SK-N-SH treated with all-trans-retinoic acid at 6 μM for 48 hours (cell line): ENCODE measurements at regions not wholly inside any gene's neighbourhood (a gene's known extent, or its start where the extent isn't known, plus 50 kb on each side); places are given as distances from the start of the nearest gene placed in this dataset.

Experiments used
- ATAC-seq: fragments of 200-7000 bp; cut with Tn5 transposase; 3 replicates; pipeline ENCODE4 v1.9.1; 2020; ENCODE audit warnings: mild to moderate bottlenecking, moderate library complexity
- ARNTL ChIP-seq: fragments of 450-650 bp; formaldehyde crosslinking; IDR thresholded peaks from 2 replicates; pipeline ENCODE4 v1.5.0; 2020; ENCODE audit warnings: low read depth, mild to moderate bottlenecking, moderate library complexity, borderline replicate concordance
- BACH2 ChIP-seq: fragments of 250-450 bp; sonication (Bioruptor Pico); IDR thresholded peaks from 2 replicates; pipeline ENCODE4 v1.9.0; 2021; ENCODE audit warnings: mild to moderate bottlenecking, borderline replicate concordance
- CSDC2 ChIP-seq: fragments of 250-450 bp; sonication (Bioruptor Pico); IDR thresholded peaks from 2 replicates; pipeline ENCODE4 v1.5.0; 2020; ENCODE audit warnings: mild to moderate bottlenecking, moderate library complexity
- CSRNP3 ChIP-seq: fragments of 250-450 bp; sonication (Bioruptor Pico); IDR thresholded peaks from 2 replicates; pipeline ENCODE4 v1.5.1; 2021; ENCODE audit warnings: mild to moderate bottlenecking, moderate library complexity
- ESRRG ChIP-seq: fragments of 250-450 bp; sonication (Bioruptor Pico); IDR thresholded peaks from 2 replicates; pipeline ENCODE4 v1.6.1; 2021; ENCODE audit warnings: mild to moderate bottlenecking
- GLIS3 ChIP-seq: fragments of 250-450 bp; sonication (Bioruptor Pico); IDR thresholded peaks from 2 replicates; pipeline ENCODE4 v1.5.0; 2020; ENCODE audit warnings: mild to moderate bottlenecking, moderate library complexity
- ISL1 ChIP-seq: fragments of 250-450 bp; sonication (Bioruptor Pico); IDR thresholded peaks from 2 replicates; pipeline ENCODE4 v2.1.2; 2022; ENCODE audit warnings: mild to moderate bottlenecking, moderate library complexity
- OSR1 ChIP-seq: fragments of 250-450 bp; sonication (Bioruptor Pico); IDR thresholded peaks from 2 replicates; pipeline ENCODE4 v1.8.0; 2022; ENCODE audit warnings: moderate library complexity, mild to moderate bottlenecking, inconsistent platforms
- POU6F1 ChIP-seq: fragments of 250-450 bp; sonication (Bioruptor Pico); IDR thresholded peaks from 2 replicates; pipeline ENCODE4 v1.8.0; 2021; ENCODE audit warnings: low read depth, mild to moderate bottlenecking, moderate library complexity, borderline replicate concordance
- RARB ChIP-seq: fragments of 250-450 bp; sonication (Bioruptor Pico); IDR thresholded peaks from 2 replicates; pipeline ENCODE4 v1.8.0; 2021; ENCODE audit warnings: mild to moderate bottlenecking, moderate library complexity
- SNAI2 ChIP-seq: fragments of 250-450 bp; sonication (Bioruptor Pico); IDR thresholded peaks from 2 replicates; pipeline ENCODE4 v1.5.0; 2020; ENCODE audit warnings: mild to moderate bottlenecking, moderate library complexity
- TCF4 ChIP-seq: fragments of 250-450 bp; sonication (Bioruptor Pico); IDR thresholded peaks from 2 replicates; pipeline ENCODE4 v1.8.0; 2021; ENCODE audit warnings: mild to moderate bottlenecking, moderate library complexity, borderline replicate concordance
- TSHZ2 ChIP-seq: fragments of 250-450 bp; sonication (Bioruptor Pico); IDR thresholded peaks from 2 replicates; pipeline ENCODE4 v1.5.0; 2020; ENCODE audit warnings: mild to moderate bottlenecking, moderate library complexity
- ZC3H10 ChIP-seq: fragments of 250-450 bp; sonication (Bioruptor Pico); IDR thresholded peaks from 2 replicates; pipeline ENCODE4 v1.5.1; 2021; ENCODE audit warnings: mild to moderate bottlenecking, moderate library complexity
- ZFP3 ChIP-seq: fragments of 250-450 bp; sonication (Bioruptor Pico); IDR thresholded peaks from 2 replicates; pipeline ENCODE4 v1.5.0; 2020; ENCODE audit warnings: mild to moderate bottlenecking, moderate library complexity
- ZFP30 ChIP-seq: fragments of 450-650 bp; formaldehyde crosslinking; IDR thresholded peaks from 2 replicates; pipeline ENCODE4 v1.5.0; 2022; ENCODE audit warnings: mild to moderate bottlenecking, moderate library complexity
- ZNF565 ChIP-seq: fragments of 450-650 bp; formaldehyde crosslinking; conservative IDR thresholded peaks from 2 replicates; pipeline ENCODE4 v1.5.0; 2020; ENCODE audit warnings: low read depth, mild to moderate bottlenecking, moderate library complexity
- ZNF70 ChIP-seq: fragments of 450-650 bp; formaldehyde crosslinking; IDR thresholded peaks from 2 replicates; pipeline ENCODE4 v1.5.0; 2020; ENCODE audit warnings: mild to moderate bottlenecking, moderate library complexity
- TF ChIP-seq, protein P1 (sequence below): fragments of 250-450 bp; sonication (Bioruptor Pico); IDR thresholded peaks from 2 replicates; pipeline ENCODE4 v1.8.0; 2020; ENCODE audit warnings: mild to moderate bottlenecking, moderate library complexity, borderline replicate concordance
- TF ChIP-seq, protein P2 (sequence below): fragments of 250-450 bp; sonication (Bioruptor Pico); IDR thresholded peaks from 2 replicates; pipeline ENCODE4 v1.5.1; 2020; ENCODE audit warnings: low read depth, mild to moderate bottlenecking, moderate library complexity

- no peak for TF ChIP-seq CSRNP3
- no peak for TF ChIP-seq GLIS3 (CRISPR knock-in tag)
- TF ChIP-seq, protein P1, sequence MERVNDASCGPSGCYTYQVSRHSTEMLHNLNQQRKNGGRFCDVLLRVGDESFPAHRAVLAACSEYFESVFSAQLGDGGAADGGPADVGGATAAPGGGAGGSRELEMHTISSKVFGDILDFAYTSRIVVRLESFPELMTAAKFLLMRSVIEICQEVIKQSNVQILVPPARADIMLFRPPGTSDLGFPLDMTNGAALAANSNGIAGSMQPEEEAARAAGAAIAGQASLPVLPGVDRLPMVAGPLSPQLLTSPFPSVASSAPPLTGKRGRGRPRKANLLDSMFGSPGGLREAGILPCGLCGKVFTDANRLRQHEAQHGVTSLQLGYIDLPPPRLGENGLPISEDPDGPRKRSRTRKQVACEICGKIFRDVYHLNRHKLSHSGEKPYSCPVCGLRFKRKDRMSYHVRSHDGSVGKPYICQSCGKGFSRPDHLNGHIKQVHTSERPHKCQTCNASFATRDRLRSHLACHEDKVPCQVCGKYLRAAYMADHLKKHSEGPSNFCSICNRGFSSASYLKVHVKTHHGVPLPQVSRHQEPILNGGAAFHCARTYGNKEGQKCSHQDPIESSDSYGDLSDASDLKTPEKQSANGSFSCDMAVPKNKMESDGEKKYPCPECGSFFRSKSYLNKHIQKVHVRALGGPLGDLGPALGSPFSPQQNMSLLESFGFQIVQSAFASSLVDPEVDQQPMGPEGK (CRISPR knock-in tag), result no peak
These were observed 232.3 kb upstream of the SEMA6D start (continued) for GRCh38 chr15:47484997-47485396.

GRCh38 chr15:47485419-47485818 lies 231.9 kb upstream of the SEMA6D start:
- TF ChIP-seq, protein P2, sequence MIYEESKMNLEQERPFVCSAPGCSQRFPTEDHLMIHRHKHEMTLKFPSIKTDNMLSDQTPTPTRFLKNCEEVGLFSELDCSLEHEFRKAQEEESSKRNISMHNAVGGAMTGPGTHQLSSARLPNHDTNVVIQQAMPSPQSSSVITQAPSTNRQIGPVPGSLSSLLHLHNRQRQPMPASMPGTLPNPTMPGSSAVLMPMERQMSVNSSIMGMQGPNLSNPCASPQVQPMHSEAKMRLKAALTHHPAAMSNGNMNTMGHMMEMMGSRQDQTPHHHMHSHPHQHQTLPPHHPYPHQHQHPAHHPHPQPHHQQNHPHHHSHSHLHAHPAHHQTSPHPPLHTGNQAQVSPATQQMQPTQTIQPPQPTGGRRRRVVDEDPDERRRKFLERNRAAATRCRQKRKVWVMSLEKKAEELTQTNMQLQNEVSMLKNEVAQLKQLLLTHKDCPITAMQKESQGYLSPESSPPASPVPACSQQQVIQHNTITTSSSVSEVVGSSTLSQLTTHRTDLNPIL (CRISPR knock-in tag), result 0 out of 2 replicates have a peak, but pooled peaks have one; percentile 29
- TF ChIP-seq ISL1 (CRISPR knock-in tag) (peak; percentile 33; the same call in 1 of the 2 replicates), CSDC2 (CRISPR knock-in tag) (no peak)
- ATAC-seq, result no peak

DNA sequence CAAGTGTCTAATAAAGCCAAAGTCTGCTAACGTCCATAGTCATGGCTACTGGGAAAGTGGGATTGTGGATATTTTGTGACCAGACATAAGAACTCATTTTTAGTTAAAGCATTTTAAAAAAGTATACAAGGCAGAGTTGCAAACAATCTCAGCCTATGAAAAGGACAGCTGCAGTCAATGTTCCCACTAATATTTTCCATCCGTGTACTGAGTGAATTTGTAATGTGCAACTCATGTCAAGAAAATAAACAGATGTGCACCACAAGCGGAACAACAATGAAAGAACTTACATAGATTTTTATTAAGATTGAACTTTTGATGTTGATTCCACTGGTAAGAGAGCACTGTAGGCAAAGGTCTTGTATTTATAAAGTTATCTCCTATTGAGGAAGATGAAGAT lies 231.3 kb upstream of the SEMA6D start:
- ATAC-seq, result no peak
- TF ChIP-seq TSHZ2 (CRISPR knock-in tag) (no peak), ZFP30 (CRISPR knock-in tag) (no peak), ARNTL (CRISPR knock-in tag) (no peak), SNAI2 (no peak), ZC3H10 (CRISPR knock-in tag) (no peak), OSR1 (CRISPR knock-in tag) (no peak), ESRRG (no peak), CSRNP3 (no peak), RARB (CRISPR knock-in tag) (no peak), POU6F1 (CRISPR knock-in tag) (no peak), ZNF70 (CRISPR knock-in tag) (no peak), ZFP3 (CRISPR knock-in tag) (no peak), ZNF565 (CRISPR knock-in tag) (no peak), GLIS3 (CRISPR knock-in tag) (no peak), TCF4 (CRISPR knock-in tag) (no peak), BACH2 (CRISPR knock-in tag) (no peak)
- TF ChIP-seq, protein P2 (CRISPR knock-in tag), result no peak
- TF ChIP-seq, protein P1 (CRISPR knock-in tag), result no peak
- TF ChIP-seq, all 23 proteins: peak for 0
